ENCODE measurements at regions not wholly inside any gene's neighbourhood (a gene's known extent, or its start where the extent isn't known, plus 50 kb on each side); places are given as distances from the start of the nearest gene placed in this dataset.

GRCh38 chrX:10847333-10847732 lies 226.9 kb upstream of the MID1 start:
- TF ChIP-seq TCF7L2 (IDR thresholded peaks at IDR 0.05; ENCODE audit: low read depth, low read length): no peak
- TF ChIP-seq POLR2AphosphoS5 (IDR thresholded peaks at IDR 0.05; ENCODE audit: low read depth, low read length): no peak
- no peak for TF ChIP-seq CTCF (IDR thresholded peaks at IDR 0.05)
- TF ChIP-seq REST (IDR thresholded peaks at IDR 0.05; ENCODE audit: insufficient read depth in 1 of 2, low read depth in 2 of 2, low read length in 1 of 2): no peak
- no peak for TF ChIP-seq SIN3A (IDR thresholded peaks at IDR 0.05; ENCODE audit: borderline replicate concordance, insufficient read depth, low read depth, low read length)
- H3K9me3 ChIP-seq (ENCODE audit: control insufficient read depth, insufficient read depth, low read depth, low read length): no peaks in the 10 kb centered on the region
- intact Hi-C loops (cut with micrococcal nuclease; ENCODE audit: unreplicated experiment): no loop called here
- no peaks in the 10 kb centered on the region for H3K4me1 ChIP-seq (ENCODE audit: control insufficient read depth, insufficient read depth, low read length)
- ChIA-PET CTCF (no interaction called here), POLR2A (no interaction called here)
- no TSS peak for BruUV-seq (replicated peaks)
- H3K27ac ChIP-seq (ENCODE audit: low read length): no peak overlapping the region
- H3K4me3 ChIP-seq (ENCODE audit: low read depth in 2 of 2, low read length in 2 of 2): no peak overlapping the region
- no peak for ATAC-seq
- H3K36me3 ChIP-seq (ENCODE audit: control insufficient read depth, insufficient read depth, low read length): no peaks in the 10 kb centered on the region
- in situ Hi-C loops (cut with HindIII; ENCODE audit: low pct_unique_long_range_greater_than_20kb, low sequenced_read_pairs): no loop called here
- no peaks in the 10 kb centered on the region for H3K27me3 ChIP-seq (ENCODE audit: control insufficient read depth, insufficient read depth, low read length)
- DNase-seq (ENCODE audit: low read depth, low spot score): no peak

- in situ Hi-C loops (cut with HindIII; ENCODE audit: low pct_unique_long_range_greater_than_20kb, low sequenced_read_pairs): no loop called here
Measured at GRCh38 chrX:10851809-10852208, 231.4 kb upstream of the MID1 start.

More at GRCh38 chrX:10851809-10852208, 231.4 kb upstream of the MID1 start:
- POLR2A ChIA-PET: no interaction called here
- TF ChIP-seq SIN3A (IDR thresholded peaks at IDR 0.05; ENCODE audit: borderline replicate concordance, insufficient read depth, low read depth, low read length) (no peak), CTCF (IDR thresholded peaks at IDR 0.05) (no peak), POLR2AphosphoS5 (IDR thresholded peaks at IDR 0.05; ENCODE audit: low read depth, low read length) (no peak), REST (IDR thresholded peaks at IDR 0.05; ENCODE audit: insufficient read depth in 1 of 2, low read depth in 2 of 2, low read length in 1 of 2) (no peak), TCF7L2 (IDR thresholded peaks at IDR 0.05; ENCODE audit: low read depth, low read length) (no peak)
- H3K27me3 ChIP-seq (ENCODE audit: control insufficient read depth, insufficient read depth, low read length): no peaks in the 10 kb centered on the region
- no peaks in the 10 kb centered on the region for H3K36me3 ChIP-seq (ENCODE audit: control insufficient read depth, insufficient read depth, low read length)
- no peak overlapping the region for H3K4me3 ChIP-seq (ENCODE audit: low read depth in 2 of 2, low read length in 2 of 2)
- intact Hi-C loops (cut with micrococcal nuclease; ENCODE audit: unreplicated experiment): no loop called here
- no peaks in the 10 kb centered on the region for H3K4me1 ChIP-seq (ENCODE audit: control insufficient read depth, insufficient read depth, low read length)
- DNase-seq (ENCODE audit: low read depth, low spot score) (no peak), ATAC-seq (no peak)
- H3K27ac ChIP-seq (ENCODE audit: low read length): no peak overlapping the region
- no peaks in the 10 kb centered on the region for H3K9me3 ChIP-seq (ENCODE audit: control insufficient read depth, insufficient read depth, low read depth, low read length)
- BruUV-seq (replicated peaks): no TSS peak
- CTCF ChIA-PET: no interaction called here

All from Panc1 (cell line).